ENCODE measurements at regions not wholly inside any gene's neighbourhood (a gene's known extent, or its start where the extent isn't known, plus 50 kb on each side); places are given as distances from the start of the nearest gene placed in this dataset.

DNA sequence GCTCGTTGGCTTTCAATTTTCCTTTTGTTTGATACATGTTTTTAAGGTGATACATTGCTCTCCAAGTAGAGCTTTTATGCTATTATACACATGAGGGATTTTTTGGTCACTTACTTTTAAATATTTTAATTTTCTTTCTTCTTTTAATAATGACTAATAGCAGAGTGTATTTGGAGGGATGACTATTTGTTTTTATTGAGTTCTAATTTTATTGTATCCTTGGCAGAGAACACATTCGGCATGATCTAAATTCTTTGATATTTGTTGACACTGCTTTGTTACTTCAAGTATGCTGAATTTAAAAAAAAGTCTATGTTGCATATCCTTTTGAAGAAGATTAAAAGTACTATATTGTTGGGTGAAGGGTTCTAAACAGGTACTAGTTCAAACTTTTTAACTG lies 149.9 kb upstream of the PDZRN3 start:
- Histone ChIP-seq H3K9me1 (ENCODE audit: control insufficient read depth, extremely low read depth, insufficient read depth, low read length) (no peaks in the 10 kb centered on the region), H3K27ac (ENCODE audit: control insufficient read depth, insufficient read depth, low read length) (no peak overlapping the region), H3K9ac (ENCODE audit: control insufficient read depth, extremely low read depth, insufficient read depth, low read length) (no peak overlapping the region), H3K4me1 (ENCODE audit: control insufficient read depth, extremely low read depth, insufficient read depth, low read length) (no peaks in the 10 kb centered on the region), H2AFZ (ENCODE audit: control insufficient read depth, low read length) (no peak overlapping the region), H4K20me1 (ENCODE audit: control insufficient read depth, extremely low read depth, insufficient read depth, low read length) (no peaks in the 10 kb centered on the region), H3K36me3 (ENCODE audit: control insufficient read depth in 2 of 2, extremely low read depth in 1 of 2, insufficient read depth in 2 of 2, low read length in 2 of 2) (no peaks in the 10 kb centered on the region), H3K9me3 (ENCODE audit: control insufficient read depth, low read depth, low read length) (no peaks in the 10 kb centered on the region), H3K4me2 (ENCODE audit: control insufficient read depth, extremely low read depth, insufficient read depth, low read depth, low read length) (no peak overlapping the region), H3K27me3 (ENCODE audit: control insufficient read depth, extremely low read depth, insufficient read depth, low read length) (no peaks in the 10 kb centered on the region), H3K4me3 (ENCODE audit: control insufficient read depth in 2 of 3, extremely low read depth in 1 of 3, insufficient read depth in 2 of 3, low read depth in 1 of 3, low read length in 3 of 3) (no peak overlapping the region), H3K79me2 (ENCODE audit: control insufficient read depth, insufficient read depth, low read length) (no peaks in the 10 kb centered on the region)
- no peak for TF ChIP-seq EZH2 (IDR thresholded peaks at IDR 0.05; ENCODE audit: low read length)
- TF ChIP-seq, protein P1, sequence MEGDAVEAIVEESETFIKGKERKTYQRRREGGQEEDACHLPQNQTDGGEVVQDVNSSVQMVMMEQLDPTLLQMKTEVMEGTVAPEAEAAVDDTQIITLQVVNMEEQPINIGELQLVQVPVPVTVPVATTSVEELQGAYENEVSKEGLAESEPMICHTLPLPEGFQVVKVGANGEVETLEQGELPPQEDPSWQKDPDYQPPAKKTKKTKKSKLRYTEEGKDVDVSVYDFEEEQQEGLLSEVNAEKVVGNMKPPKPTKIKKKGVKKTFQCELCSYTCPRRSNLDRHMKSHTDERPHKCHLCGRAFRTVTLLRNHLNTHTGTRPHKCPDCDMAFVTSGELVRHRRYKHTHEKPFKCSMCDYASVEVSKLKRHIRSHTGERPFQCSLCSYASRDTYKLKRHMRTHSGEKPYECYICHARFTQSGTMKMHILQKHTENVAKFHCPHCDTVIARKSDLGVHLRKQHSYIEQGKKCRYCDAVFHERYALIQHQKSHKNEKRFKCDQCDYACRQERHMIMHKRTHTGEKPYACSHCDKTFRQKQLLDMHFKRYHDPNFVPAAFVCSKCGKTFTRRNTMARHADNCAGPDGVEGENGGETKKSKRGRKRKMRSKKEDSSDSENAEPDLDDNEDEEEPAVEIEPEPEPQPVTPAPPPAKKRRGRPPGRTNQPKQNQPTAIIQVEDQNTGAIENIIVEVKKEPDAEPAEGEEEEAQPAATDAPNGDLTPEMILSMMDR (optimal IDR thresholded peaks at IDR 0.05 in 1 of 3, IDR thresholded peaks at IDR 0.05 in 1 of 3, conservative IDR thresholded peaks at IDR 0.05 in 1 of 3; ENCODE audit: extremely low read depth in 1 of 3, insufficient read depth in 2 of 3, low read length in 3 of 3), result no peak
- dilution Hi-C loops (cut with MboI; ENCODE audit: extremely low pct_ligation_motif_present, low sequenced_read_pairs), result no loop called here
- DNase-seq (ENCODE audit: low read depth, low spot score) (no peak), FAIRE-seq (no peak)

DNA sequence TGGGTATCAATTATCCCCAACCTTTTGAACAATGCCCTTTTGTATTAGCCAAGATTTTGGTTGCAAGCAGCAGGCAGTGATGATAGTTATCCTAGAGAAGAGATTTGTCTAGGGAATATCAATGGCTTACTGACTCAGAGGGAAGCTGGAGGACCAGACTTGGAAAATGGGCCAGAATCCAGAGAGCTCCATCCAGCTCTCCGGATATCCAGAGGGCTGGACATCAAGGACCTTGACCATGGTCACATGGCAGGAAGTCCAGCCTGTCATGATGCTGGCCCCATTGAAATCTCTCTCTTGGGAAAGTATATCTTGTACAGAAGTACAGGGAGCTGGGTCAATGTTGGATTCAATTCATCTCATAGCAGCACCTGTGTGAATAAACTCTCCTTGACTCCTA lies 148.5 kb upstream of the PDZRN3 start:
- Histone ChIP-seq H3K36me3 (ENCODE audit: control insufficient read depth in 2 of 2, extremely low read depth in 1 of 2, insufficient read depth in 2 of 2, low read length in 2 of 2) (no peaks in the 10 kb centered on the region), H3K27ac (ENCODE audit: control insufficient read depth, insufficient read depth, low read length) (no peak overlapping the region), H3K9ac (ENCODE audit: control insufficient read depth, extremely low read depth, insufficient read depth, low read length) (no peak overlapping the region), H2AFZ (ENCODE audit: control insufficient read depth, low read length) (no peak overlapping the region), H4K20me1 (ENCODE audit: control insufficient read depth, extremely low read depth, insufficient read depth, low read length) (no peaks in the 10 kb centered on the region), H3K4me2 (ENCODE audit: control insufficient read depth, extremely low read depth, insufficient read depth, low read depth, low read length) (no peak overlapping the region), H3K27me3 (ENCODE audit: control insufficient read depth, extremely low read depth, insufficient read depth, low read length) (no peaks in the 10 kb centered on the region), H3K79me2 (ENCODE audit: control insufficient read depth, insufficient read depth, low read length) (no peaks in the 10 kb centered on the region), H3K4me1 (ENCODE audit: control insufficient read depth, extremely low read depth, insufficient read depth, low read length) (no peaks in the 10 kb centered on the region), H3K9me1 (ENCODE audit: control insufficient read depth, extremely low read depth, insufficient read depth, low read length) (no peaks in the 10 kb centered on the region), H3K4me3 (ENCODE audit: control insufficient read depth in 2 of 3, extremely low read depth in 1 of 3, insufficient read depth in 2 of 3, low read depth in 1 of 3, low read length in 3 of 3) (no peak overlapping the region), H3K9me3 (ENCODE audit: control insufficient read depth, low read depth, low read length) (no peaks in the 10 kb centered on the region)
- dilution Hi-C loops (cut with MboI; ENCODE audit: extremely low pct_ligation_motif_present, low sequenced_read_pairs), result no loop called here
- TF ChIP-seq, protein P1 (optimal IDR thresholded peaks at IDR 0.05 in 1 of 3, IDR thresholded peaks at IDR 0.05 in 1 of 3, conservative IDR thresholded peaks at IDR 0.05 in 1 of 3; ENCODE audit: extremely low read depth in 1 of 3, insufficient read depth in 2 of 3, low read length in 3 of 3), result no peak
- no peak for TF ChIP-seq EZH2 (IDR thresholded peaks at IDR 0.05; ENCODE audit: low read length)
- DNase-seq (ENCODE audit: low read depth, low spot score) (no peak), FAIRE-seq (no peak)
